OCI-LY7 (cell line): ENCODE measurements at regions not wholly inside any gene's neighbourhood (a gene's known extent, or its start where the extent isn't known, plus 50 kb on each side); places are given as distances from the start of the nearest gene placed in this dataset.

Experiments
- EZH2phosphoT487 ChIP-seq: fragments of 200-600 bp; sonication (generic); IDR thresholded peaks from 2 replicates; pipeline ENCODE4 v1.6.1; 2018; ENCODE audit warnings: low read depth, borderline replicate concordance, mild to moderate bottlenecking, mixed run types, antibody characterized with exemption, low read length, moderate library complexity, mixed read lengths
- TF ChIP-seq, protein P1 (sequence below): fragments of 200-600 bp; sonication (generic); conservative IDR thresholded peaks from 2 replicates; pipeline ENCODE4 v1.5.1; 2014; ENCODE audit warnings: mild to moderate bottlenecking, antibody characterized with exemption, low read length, moderate library complexity, mixed read lengths

DNA sequence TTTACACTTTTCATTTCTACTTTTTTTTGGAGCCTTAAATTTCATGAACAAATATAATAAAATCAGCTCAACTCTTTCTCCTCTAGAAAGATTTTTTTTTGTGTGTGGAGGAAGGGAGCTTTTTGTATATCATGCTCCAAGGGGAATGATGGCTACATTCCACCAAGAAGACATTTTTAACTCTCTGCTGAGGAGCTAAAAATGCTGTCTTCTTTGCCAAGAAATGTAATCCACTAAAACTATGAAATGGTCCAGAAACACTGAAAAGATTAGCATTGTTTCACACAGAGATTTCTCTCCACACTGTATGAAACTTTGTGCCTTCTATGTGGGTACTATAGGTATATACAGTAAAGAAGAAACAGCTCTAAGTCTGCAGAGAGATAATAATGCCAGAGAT is 74.1 kb upstream of the ANK3 start:
- TF ChIP-seq, protein P1, sequence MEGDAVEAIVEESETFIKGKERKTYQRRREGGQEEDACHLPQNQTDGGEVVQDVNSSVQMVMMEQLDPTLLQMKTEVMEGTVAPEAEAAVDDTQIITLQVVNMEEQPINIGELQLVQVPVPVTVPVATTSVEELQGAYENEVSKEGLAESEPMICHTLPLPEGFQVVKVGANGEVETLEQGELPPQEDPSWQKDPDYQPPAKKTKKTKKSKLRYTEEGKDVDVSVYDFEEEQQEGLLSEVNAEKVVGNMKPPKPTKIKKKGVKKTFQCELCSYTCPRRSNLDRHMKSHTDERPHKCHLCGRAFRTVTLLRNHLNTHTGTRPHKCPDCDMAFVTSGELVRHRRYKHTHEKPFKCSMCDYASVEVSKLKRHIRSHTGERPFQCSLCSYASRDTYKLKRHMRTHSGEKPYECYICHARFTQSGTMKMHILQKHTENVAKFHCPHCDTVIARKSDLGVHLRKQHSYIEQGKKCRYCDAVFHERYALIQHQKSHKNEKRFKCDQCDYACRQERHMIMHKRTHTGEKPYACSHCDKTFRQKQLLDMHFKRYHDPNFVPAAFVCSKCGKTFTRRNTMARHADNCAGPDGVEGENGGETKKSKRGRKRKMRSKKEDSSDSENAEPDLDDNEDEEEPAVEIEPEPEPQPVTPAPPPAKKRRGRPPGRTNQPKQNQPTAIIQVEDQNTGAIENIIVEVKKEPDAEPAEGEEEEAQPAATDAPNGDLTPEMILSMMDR: no peak
- TF ChIP-seq EZH2phosphoT487: no peak
